Stimulated activated CD4-positive, alpha-beta T cell treated with anti-CD3 and anti-CD28 coated beads, Interleukin-1b, Interleukin-23, amount 100 ng/mL, for 1 hour (primary cell): ENCODE measurements at regions not wholly inside any gene's neighbourhood (a gene's known extent, or its start where the extent isn't known, plus 50 kb on each side); places are given as distances from the start of the nearest gene placed in this dataset.
"Not testable (repeated sequence)": the region's sequence is repeated elsewhere in the genome, so short reads cannot be mapped to it uniquely, and the experiment has no call there.

Experiments
- DNase-seq, 2 donors: peaks; one replicate each; pipeline ENCODE4 v3.0.0-alpha.2; 2020; ENCODE audit warnings: low read depth in 2 of 2

DNA sequence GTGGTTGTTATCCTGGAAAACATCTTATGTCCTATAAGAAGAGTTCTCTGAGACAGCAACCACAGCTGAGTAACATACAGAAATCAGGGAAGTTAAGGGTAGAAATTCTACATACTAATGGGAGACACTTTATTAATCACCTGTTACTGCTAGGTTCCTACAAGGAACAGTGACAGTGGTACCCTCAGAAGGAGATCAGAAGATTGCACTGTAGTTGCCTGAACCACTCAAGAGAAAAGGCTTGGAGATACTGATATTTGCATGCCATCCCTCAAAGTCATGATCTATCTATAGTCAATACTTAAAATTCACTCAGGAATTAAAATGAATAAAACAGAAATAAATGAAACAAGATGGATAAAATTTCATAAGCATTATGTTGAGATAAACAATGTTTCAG lies 136.0 kb downstream of the LMLN start:
- no peak for DNase-seq

DNA sequence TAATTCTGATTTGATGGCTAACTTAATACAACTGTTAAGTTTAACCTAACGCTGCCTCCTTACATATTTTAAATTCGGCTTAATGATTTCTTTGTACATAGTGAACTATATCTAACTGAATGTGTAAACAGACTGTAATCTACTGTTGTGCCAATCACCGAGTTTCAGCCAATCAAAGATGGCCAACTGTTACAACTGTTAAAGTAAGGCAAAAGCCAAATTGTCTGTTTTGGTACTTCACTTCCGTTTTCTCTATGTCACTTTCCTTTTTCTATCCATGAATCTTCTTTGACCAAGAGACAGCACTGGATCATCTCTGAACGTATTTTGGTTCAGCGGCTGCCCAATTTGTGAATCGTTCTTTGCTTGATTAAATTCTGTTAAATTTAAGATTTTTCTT lies 137.0 kb downstream of the LMLN start:
- DNase-seq = no peak

DNA sequence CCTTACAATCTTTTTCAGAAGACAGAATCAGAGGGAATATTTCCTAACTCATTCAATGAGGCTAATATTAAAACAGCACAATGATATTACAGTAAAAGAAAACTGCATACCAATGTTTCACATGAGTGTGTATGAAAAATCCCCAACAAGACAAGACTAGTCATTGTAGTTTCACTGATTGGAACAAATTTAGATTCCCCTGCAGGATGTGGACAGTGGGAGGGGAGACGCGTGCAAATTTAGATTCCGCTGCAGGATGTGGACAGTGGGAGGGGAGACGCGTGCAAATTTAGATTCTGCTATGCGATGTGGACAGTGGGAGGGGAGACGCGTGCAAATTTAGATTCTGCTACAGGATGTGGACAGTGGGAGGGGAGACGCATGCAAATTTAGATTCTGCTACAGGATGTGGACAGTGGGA lies 138.7 kb downstream of the LMLN start:
- DNase-seq = not testable (repeated sequence)

DNA sequence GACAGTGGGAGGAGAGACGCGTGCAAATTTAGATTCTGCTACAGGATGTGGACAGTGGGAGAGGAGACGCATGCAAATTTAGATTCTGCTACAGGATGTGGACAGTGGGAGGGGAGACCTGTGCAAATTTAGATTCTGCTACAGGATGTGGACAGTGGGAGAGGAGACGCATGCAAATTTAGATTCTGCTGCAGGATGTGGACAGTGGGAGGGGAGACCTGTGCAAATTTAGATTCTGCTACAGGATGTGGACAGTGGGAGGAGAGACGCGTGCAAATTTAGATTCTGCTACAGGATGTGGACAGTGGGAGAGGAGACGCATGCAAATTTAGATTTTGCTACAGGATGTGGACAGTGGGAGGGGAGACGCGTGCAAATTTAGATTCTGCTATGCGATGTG lies 143.1 kb downstream of the LMLN start:
- DNase-seq = not testable (repeated sequence)

DNA sequence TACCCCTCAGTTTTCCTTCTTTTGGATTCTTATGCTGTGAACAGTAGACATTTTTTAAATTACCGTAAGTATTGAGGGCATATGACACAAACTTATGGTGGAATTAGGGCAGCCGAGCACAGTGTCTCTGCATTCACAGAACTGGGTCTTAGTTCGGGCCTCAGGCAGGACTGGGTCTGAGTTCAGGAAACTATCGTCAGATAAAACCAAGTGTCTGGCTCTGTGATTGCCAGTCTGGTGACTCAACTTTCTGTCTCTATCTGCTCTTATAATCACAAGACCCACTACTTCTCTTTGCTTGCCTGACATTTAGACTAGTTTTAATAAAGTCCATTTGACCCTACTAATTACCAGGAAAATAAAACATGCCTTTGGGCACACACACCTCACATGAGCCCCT lies 146.2 kb downstream of the LMLN start:
- DNase-seq = no peak

DNA sequence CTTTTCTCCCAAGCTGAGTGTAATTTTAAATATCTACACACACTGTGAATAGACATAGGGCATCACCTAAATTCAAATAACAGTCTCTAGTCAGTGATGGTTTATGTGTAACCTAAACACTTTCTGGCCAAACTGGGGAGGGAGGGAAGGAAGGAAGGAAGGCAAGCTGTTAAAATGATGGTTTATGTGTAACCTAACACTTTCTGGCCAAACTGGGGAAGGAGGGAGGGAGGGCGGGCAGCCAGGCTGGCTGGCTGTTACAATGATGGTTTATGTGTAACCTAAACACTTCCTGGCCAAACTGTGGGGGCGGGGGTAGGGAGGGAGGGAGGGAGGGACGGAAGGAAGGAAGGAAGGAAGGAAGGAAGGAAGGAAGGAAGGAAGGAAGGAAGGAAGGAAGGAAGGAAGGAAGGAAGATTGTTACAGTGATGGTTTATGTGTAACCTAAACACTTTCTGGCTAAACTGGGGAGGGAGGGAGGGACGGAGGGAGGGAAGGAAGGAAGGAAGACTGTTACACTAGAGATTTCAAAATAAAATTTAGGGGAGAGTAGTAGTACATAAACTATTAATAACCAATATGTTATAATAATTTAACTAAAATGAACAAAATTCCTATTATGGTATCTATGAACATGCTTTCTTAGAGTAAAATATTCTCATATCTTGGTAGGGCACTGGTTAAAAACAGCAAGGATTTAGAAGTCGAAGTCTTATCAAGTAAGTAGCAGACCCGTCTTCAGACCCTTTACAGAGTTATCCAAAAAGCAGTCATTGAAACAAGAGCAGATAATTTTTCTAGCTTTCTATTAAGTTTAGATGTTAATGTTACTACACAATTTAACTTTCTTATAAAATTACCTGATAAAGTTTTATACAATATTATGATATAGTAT lies 148.1 kb downstream of the LMLN start:
- no peak for DNase-seq

DNA sequence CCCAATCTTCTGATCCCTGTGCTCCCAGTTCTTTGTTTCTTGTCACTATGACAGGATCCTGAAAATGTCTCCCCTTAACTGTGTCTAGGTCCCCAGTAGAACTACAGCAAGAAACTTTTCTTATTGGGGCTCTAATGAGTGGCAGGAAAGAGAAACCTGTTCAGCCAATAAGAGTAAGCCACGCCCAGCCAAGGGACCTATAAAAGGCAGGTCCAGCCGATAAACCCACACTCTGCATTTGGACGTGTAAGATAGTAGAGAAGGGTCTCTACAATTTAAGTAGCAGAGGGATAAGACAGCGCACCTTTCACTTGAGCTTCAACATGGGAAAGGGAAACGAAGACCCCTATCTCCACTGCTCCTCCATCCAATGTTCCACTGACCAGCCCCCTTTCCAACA lies 149.9 kb downstream of the LMLN start:
- no peak for DNase-seq

DNA sequence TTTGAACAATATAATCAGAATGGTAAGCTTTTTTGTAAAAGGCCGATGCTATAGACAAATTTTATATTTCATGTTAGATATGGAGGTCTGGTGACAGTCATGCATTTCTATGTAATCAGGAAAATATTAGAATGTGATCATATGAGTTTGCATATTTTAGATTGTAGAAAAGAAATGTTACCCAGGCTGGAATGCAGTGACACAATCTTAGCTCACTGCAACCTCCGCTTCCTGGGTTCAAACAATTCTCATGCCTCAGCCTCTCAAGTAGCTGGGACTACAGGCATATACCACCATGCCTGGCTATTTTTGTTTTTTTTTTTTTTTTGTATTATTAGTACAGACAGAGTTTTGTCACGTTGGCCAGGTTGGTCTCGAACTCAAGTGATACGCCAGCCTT lies 152.0 kb downstream of the LMLN start:
- DNase-seq = no peak

DNA sequence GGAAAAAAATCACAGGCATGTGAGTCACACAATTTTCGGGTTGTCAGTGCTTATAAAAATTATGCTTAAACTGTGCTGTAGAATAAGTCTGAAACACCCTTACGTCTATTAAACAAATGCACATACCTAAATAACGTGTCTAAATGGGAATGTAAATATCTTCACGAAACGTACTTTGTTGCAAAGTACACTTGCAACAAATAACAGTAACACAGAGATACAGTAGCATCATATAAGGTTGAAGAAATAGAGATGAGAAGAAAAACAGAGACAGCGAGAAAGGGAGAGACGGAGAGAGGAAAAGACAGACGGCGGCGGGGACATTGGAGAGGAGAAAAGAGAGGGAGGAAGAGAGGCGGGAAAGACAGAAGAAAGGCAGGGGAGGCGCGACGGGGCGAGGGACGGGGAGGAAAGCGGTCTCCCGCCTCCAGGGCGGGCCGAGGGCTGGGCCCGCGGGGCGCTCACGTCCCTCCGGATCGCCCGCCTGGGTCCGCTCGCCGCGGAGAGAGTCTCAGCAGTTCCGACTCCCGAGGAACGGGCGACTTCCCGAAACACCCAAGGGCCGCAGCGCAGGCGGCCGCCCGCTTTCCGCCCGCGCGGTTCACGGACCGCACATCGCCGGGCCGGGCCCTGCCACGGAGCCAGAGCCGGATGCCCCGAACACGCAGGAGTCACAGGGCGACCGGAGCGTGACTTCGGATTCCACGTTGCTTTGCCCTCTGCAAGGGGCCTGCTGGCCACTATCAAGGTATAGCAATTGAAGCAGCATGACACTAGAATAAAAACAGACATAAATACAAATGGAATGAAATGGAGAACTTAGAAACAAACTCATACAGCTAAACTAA lies 153.4 kb downstream of the LMLN start:
- no peak for DNase-seq

DNA sequence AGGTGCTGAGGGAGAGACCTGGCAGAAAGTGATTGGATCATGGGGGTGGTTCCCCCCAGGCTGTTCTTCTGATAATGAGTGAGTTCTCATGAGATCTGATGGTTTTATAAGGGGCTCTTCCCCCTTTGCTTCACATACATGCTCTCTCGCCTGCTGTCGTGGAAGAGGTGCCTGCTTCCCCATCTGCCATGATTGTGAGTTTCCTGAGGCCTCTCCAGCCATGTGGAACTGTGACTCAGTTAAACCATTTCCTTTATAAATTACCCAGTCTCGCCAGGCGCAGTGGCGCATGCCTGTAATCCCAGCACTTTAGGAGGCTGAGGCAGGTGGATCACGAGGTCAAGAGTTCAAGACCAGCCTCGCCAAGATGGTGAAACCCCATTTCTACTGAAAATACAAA lies 154.5 kb downstream of the LMLN start:
- not testable (repeated sequence) for DNase-seq

DNA sequence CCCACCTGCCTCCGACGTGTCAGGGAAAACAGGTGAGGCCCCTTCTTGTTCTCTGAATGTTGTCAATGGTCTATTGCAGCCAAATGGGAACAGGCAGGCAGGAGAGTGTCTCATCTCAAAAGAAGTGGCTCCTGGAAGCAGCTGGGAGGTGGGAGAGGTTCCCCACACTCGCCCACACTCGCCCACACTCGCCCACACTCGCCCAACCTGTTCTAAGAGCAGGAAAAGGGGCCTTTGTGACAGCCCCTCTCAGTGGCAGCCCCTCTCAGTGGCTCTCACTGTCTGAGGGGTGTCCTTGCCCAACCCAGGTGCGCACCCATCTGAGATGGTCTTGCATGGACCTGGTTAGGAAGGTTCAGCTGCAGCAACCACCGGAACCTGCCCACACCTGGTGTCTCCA lies 162.2 kb downstream of the LMLN start:
- not testable (repeated sequence) for DNase-seq

DNA sequence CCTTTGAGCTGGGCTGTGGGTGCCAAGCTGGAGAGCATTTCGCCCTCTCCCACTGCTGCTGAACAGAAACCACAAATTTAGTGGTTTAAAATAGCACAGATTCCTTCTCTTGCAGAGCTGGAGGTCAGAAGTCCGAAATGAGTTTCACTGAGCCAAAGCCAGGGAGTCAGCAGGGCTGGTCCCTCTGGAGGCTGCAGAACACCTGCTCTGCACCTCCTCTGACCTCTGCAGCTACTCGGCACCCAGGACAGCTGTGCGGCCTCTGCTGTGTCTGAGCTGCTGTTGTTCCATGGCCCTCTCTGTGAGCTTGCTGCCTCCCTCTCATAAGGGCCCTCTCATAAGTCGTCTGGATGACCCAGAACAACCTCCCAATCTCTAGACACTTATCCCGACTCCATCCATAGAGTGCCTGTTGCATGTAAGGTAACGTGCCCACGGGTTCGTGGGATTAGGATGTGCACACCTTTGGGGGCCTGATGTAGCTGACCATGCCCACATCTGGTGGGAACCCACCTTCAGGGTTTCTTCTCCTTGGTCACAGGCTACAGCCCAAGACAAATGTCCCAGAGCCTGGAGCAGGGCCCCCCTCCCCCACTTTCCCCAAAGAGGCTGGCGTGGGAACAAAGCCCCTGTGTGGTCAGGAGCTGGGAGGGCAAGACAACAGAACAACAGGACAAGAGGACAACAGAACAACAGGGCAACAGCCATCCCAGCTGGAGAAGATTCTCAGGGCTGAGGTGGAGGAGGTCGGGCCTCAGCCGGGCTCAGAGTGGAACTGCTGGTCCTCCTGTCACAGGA lies 177.2 kb downstream of the LMLN start:
- DNase-seq = not testable (repeated sequence)

DNA sequence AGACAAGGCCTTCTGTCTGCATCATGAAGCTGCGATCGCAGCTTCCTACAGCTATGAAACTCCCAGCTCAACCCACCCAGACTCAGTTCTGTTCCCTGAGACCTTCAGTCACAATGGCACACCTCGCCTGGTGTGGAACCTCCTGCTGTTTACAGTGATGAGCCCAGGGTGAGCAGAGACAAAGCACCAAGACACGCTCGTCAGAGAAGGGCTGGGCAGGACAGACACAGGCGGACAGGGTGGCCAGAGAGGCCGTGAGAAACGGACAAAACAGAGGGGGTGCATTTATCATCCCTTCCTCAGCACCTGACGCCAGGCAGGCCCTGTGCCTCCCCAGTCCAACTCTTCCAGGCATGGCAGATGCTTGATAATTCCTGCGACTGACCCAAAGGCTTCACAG lies 178.2 kb downstream of the LMLN start:
- DNase-seq = not testable (repeated sequence)

DNA sequence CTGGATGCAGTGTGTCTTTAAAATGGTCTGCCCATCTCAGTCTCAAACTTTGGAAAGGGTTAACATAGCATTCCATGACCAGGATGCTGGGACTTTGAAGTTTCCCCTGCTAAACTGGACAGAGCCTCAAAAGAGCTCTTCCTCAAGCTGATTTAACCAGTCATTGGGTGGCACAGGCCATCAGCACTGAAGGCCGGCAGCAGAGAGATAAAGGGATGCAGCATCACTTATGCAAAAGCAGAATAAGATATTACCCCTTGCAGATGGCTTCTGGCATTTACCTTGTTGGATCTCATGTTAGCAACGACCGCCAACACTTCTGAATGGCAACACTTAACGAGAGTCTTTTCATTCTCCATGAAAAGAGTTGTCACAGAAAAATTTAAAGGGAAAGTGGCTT lies 179.0 kb downstream of the LMLN start:
- not testable (repeated sequence) for DNase-seq

DNA sequence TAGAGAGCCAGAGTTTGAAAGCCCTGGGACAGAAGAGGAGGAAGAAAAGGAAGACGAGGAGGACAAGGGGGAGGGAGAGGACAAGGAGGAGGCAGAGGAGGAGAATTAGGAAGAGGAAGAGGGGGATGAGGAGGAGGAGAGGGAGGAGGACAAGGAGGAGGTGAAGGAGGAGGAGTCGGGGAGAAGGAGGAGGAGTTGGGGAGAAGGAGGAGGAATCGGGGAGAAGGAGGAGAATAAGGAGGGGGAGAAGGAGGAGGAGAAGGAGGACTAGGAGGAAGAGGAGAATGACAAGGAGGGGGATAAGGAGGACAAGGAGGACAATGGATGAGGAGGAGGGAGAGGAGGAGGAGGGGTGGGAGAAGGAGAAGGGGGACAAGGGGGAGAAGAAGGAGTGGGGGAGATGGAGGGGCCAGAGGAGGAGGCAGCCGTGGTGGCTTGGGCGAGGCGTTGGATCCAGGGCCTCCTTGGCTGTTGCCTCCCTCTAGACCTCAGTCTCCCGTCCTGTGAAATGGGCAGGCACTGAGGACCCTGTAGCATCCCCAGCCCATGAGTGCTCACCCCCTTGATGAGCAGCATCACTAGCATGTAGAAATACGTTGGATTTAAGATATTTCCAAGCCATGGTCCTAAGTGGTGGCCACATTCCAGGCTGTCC lies 179.6 kb downstream of the LMLN start:
- DNase-seq = not testable (repeated sequence)

DNA sequence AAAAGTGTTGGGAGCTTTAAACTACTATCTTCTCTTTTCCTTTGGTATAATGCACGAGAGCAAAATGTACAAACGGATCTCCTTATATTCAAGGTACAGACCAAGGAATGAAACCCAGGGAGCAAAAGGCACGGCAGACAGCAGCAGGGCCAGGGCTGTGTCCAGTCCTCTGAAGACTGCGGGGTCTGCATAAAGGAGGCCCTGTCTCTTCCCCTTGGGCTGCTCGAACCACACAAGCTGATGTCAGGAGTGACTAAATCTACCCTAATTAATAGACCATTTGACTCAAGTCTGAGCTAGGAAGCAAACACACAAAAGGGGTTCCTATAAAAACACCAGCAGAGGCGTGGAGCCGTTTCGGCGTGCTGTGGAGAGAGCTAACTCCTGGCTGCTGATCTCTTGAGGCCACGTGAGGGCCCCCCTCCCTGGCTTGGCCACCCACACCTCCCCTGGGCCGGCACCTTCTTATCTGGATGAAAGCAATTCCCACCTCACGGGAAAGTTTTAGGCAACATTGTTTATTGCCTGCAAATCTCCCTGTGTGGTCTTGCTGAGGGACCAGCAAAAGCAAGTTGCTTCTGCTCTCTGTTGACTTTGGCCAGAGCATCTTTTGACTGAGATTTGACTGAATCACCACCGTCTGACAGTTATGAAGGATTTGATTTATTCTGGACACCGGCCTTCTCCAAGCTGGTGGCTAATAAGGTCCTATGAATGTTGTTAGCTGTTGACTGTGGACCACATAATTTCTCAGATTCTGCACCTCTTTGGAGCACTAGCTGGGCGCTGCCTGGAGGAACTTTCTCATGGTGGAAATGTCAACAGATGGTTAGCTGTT lies 183.5 kb downstream of the LMLN start:
- DNase-seq = not testable (repeated sequence)

DNA sequence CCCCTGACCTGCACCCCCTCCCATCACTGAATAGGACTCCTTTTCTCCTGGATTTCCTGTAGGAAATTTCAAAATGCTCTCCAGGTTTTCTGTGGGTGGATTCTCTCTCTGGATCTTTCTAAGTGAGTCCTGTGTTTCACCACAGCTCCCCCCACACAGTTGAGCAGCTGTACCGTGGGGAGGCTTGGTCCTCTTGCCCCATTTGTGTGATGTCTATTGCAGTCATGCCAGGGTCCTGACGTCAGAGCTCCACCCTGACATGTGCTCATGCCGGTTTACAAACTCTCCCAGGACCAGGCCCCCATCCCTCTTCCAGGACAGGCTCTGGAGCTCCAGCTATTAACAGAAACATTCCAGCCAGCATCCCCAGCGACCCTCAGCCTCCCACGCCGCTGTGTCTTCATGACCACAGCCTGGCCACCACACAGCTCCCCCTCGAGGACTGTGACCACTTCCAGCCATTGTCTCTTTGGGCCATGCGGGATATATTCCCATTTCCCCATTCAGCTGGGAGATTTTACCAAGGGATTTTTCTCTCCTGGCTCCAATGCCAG lies 185.3 kb downstream of the LMLN start:
- DNase-seq = not testable (repeated sequence)

DNA sequence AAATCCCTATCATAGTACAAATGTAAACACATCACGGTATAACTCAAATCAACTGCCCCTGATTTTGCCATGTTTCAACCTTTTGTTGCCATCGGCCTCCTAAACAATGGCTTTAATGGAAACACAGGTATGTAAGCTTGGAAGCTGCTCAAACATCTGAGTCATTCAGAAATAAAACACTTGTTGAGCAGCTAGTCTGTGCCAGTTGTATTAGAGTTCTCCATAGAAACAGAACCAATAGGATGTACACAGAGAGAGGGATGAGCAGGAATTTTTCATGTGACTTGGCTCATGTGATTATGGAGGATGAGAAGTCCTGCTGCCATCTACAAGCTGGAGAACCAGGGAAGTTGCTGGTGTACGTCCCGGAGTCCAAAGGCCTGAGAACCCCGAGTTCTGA lies 186.1 kb downstream of the LMLN start:
- DNase-seq = not testable (repeated sequence)

DNA sequence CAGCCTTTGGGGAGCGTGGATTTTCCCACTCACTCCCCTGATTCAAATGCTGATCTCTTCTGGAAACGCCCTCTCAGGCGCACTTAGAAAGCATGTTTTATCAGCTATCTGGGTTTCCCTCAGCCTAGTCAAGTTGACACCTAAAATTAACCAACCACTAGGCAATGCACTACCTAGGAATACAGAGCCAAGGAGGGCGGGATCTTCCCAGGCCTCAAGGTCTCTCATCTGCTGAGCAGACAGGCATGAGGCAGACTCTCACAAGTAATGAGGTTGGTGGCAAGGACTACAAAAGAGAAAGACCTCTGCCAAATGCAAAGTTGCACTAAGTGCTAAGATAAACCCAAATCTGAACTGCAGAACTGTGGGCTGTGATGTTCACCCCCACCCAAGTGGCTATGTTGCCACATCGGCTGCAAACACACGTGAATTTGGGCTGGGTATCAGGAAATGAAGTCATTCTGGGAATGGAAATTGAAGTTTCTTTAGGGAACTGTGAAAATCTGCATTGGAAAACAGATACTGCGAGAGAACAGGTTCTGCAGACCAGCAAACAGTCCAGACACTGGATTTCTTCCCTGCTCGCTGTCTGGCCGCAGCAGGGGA lies 186.6 kb downstream of the LMLN start:
- not testable (repeated sequence) for DNase-seq

DNA sequence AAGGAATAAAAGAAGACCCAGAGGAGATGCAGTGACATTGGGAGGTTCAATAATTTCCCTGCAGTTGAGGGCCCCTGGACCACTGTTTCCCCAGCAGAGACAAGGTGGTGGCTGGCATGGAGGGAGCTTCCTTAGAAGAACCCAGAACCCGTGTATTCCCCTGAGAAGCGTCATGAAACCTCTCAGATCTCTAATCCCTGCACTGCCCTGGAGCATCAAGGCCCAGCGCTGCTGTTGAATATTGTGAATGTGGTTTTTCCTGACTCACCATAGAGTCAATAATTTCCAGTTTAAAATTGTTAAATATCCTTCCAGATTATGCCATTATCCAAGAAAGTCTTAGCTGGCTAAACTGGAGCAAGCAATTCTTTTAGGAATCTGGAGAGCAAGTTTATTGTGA lies 187.2 kb downstream of the LMLN start:
- DNase-seq = not testable (repeated sequence)
